ENCODE measurements at regions not wholly inside any gene's neighbourhood (a gene's known extent, or its start where the extent isn't known, plus 50 kb on each side); places are given as distances from the start of the nearest gene placed in this dataset.
A peak's percentile ranks its signal among the peaks of the same experiment; 100 is the strongest.
"Not testable (repeated sequence)": the region's sequence is repeated elsewhere in the genome, so short reads cannot be mapped to it uniquely, and the experiment has no call there.

DNA sequence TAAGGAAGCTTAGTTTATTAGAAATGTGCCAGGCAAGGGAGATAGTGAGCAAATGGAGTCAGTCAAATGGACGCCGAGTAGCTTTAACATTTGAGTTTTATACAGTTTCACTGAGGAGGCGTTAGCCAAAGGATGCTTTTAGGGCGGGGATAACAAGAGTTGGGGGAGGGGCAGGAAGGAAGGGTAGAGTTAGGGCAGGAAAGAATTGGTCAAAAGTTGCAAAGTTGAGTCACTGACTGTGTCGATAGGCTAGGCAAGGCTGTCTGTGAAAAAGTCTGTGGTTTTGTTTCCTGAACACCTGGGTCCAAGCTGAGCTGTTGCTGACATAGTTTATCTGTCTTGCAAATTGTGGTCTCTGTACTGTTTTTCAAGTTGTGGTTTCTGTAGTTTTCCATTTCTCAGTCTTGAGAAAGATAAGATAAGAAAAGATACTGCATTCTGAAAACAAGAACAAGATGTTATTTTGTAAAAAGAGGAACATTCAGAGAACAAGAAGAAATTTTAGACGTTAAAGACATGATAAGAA lies 62.6 kb upstream of the RESF1 start:
- no peak for TF ChIP-seq POLR2A (IDR thresholded peaks at IDR 0.05)
- 30 to 52% methylated on average over 2 to 6 of the region's 6 CpGs for WGBS, 2 donors (ENCODE audit: low coverage in 1 of 2)
- Histone ChIP-seq H3K36me3 (no peaks in the 10 kb centered on the region), H3K4me3 (no peak overlapping the region), H3K27me3 (no peaks in the 10 kb centered on the region), H3K9me3 (no peaks in the 10 kb centered on the region), H3K4me1 (no peaks in the 10 kb centered on the region), H3K27ac (no peak overlapping the region)
- ATAC-seq: peak; percentile 41

DNA sequence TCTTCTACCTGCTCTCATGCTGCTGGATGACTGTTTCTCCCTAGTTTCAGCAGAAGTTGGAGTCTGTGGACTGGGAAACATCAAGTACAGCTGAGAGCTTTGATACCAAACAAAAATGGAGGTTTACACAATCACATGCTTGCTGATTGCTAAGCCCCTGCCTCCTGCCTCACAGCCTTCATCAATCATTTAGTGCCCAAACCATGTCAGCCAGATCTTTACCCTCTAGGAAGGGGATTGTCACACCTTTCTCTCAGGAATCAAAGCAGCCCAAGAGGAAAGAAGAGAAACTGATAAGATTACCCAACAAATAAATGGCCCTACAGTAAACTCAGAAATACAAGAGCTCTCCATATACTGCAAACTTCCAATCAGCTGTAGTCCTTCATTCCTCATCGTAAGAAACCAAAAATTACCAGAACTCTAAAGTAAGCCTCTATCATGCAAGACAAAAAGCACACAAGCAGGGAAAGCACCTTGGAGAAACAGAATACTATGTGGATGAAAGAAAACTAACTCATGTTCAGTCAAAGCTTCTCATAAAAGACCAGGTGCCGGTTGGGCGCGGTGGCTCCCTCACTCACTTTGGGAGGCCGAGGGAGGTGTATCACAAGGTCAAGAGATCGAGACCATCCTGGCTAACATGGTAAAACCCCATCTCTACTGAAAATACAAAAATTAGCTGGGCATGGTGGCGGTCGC lies 63.6 kb upstream of the RESF1 start:
- H3K9me3 ChIP-seq: no peaks in the 10 kb centered on the region
- H3K36me3 ChIP-seq: no peaks in the 10 kb centered on the region
- H3K27ac ChIP-seq: no peak overlapping the region
- no peak for ATAC-seq
- no peaks in the 10 kb centered on the region for H3K4me1 ChIP-seq
- 96 to 100% methylated on average over 3 to 7 of the region's 8 CpGs for WGBS, 2 donors (ENCODE audit: low coverage in 1 of 2)
- H3K27me3 ChIP-seq: no peaks in the 10 kb centered on the region
- no peak overlapping the region for H3K4me3 ChIP-seq
- no peak for TF ChIP-seq EP300 (IDR thresholded peaks at IDR 0.05)
- no peak for TF ChIP-seq POLR2A (IDR thresholded peaks at IDR 0.05)
- TF ChIP-seq, protein P1, sequence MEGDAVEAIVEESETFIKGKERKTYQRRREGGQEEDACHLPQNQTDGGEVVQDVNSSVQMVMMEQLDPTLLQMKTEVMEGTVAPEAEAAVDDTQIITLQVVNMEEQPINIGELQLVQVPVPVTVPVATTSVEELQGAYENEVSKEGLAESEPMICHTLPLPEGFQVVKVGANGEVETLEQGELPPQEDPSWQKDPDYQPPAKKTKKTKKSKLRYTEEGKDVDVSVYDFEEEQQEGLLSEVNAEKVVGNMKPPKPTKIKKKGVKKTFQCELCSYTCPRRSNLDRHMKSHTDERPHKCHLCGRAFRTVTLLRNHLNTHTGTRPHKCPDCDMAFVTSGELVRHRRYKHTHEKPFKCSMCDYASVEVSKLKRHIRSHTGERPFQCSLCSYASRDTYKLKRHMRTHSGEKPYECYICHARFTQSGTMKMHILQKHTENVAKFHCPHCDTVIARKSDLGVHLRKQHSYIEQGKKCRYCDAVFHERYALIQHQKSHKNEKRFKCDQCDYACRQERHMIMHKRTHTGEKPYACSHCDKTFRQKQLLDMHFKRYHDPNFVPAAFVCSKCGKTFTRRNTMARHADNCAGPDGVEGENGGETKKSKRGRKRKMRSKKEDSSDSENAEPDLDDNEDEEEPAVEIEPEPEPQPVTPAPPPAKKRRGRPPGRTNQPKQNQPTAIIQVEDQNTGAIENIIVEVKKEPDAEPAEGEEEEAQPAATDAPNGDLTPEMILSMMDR (IDR thresholded peaks at IDR 0.05): no peak
- no peak for TF ChIP-seq POLR2AphosphoS5 (IDR thresholded peaks at IDR 0.05)

DNA sequence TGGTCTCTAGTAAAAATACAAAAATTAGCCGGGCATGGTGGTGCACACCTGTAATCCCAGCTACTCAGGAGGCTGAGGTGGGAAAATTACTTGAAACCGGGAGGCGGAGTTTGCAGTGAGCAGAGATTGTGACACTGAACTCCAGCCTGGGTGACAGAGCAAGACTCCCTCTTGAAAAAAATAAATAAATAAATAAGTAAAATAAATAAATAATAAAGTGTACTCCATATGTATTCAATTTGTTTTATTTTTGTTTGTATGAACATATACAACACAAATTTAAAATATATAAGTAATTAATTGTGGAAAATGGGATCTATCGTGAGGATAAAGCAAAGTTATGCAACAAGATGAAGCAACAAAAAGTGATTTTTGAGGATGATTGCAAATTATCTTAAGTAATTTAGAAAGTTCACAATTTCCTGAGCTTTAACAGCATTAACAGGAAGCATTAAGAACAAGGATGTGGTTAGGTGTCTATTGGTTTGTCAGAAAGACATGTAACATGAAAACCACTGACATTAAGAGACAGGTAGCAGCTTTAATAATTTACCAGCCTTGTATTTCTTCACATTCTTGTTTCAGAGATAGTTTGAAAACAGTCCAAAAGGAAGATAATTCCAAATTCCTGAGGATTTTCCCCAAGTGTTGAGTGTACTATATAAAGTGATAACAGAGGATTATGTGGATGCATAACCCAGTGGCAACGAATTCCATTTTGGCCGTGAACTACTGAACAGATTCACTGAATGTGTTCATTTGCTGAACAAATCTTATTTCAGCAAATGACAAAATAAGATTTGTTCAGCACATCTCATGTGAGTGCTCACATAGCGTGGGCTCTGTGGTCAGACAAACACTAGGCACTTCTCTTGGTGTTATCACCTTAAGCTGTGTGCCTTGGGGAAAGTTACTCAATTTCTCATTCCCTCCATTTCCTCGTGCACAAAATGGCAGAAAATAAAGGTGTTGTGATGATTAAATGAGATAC lies 68.6 kb upstream of the RESF1 start:
- Histone ChIP-seq H3K4me3 (no peak overlapping the region), H3K27ac (no peak overlapping the region), H3K9me3 (no peaks in the 10 kb centered on the region), H3K27me3 (no peaks in the 10 kb centered on the region), H3K4me1 (no peaks in the 10 kb centered on the region), H3K36me3 (no peaks in the 10 kb centered on the region)
- no peak for ATAC-seq
- 79 to 83% methylated on average over 7 to 8 of the region's 8 CpGs for WGBS, 2 donors (ENCODE audit: low coverage in 1 of 2)
- TF ChIP-seq POLR2A (IDR thresholded peaks at IDR 0.05): no peak

DNA sequence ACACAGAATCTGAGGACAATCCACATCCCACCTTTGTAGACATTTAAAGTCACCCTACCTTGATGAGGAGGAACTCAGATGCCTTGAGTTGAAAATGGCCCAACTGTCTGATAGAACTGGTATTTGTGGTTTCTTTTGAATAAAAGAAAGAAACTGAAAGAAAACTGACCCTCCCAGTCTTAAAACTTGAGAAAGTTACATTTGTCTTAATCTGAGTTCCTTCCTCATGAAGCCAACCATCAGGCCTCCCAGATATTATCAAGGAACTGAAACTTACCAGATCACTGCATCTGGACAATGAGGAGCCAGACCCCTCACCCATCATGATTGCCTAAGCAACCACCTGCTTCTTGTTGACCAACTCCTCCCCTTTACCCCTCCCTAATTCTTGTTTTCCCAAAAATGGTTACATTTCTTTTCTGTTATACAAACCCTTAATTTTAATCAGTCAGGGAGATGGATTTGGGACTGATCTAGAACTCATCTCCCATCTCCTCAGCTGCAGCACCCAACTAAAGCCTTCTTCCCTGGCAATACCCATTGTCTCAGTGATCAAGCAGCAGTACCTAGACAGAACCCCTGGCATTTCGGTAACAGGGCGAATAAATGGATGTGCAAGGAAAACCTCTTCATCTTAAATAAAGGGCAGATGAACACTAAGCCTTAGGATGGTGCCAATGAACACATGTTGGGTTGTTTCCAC lies 72.0 kb upstream of the RESF1 start:
- Histone ChIP-seq H3K36me3 (no peaks in the 10 kb centered on the region), H3K4me1 (no peaks in the 10 kb centered on the region), H3K4me3 (no peak overlapping the region), H3K27ac (no peak overlapping the region), H3K9me3 (no peaks in the 10 kb centered on the region), H3K27me3 (no peaks in the 10 kb centered on the region)
- 46 to 93% methylated on average over 2 of the region's 2 CpGs for WGBS, 2 donors (ENCODE audit: low coverage in 1 of 2)
- ATAC-seq: no peak
- TF ChIP-seq POLR2A (IDR thresholded peaks at IDR 0.05) (no peak), POLR2AphosphoS5 (IDR thresholded peaks at IDR 0.05) (no peak), EP300 (IDR thresholded peaks at IDR 0.05) (no peak)
- TF ChIP-seq, protein P1 (IDR thresholded peaks at IDR 0.05): no peak

DNA sequence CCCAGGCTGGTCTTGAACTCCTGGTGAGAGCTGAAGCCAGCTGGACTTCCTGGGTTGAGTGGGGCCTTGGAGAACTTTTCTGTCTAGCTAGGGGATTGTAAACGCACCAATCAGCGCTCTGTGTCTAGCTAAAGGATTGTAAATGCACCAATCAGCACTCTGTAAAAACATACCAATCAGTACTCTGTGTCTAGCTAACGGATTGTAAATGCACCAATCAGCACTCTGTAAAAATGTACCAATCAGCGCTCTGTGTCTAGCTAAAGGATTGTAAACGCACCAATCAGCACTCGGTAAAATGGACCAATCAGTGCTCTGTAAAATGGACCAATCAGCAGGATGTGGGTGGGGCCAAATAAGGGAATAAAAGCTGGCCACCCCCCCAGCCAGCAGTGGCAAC lies 76.5 kb upstream of the RESF1 start:
- not testable (repeated sequence) for H3K4me3 ChIP-seq, H3K9me3 ChIP-seq, H3K27me3 ChIP-seq, H3K36me3 ChIP-seq, H3K27ac ChIP-seq, H3K4me1 ChIP-seq, ATAC-seq
- WGBS, 2 donors (ENCODE audit: low coverage in 1 of 2): 79 to 100% methylated on average over 1 to 6 of the region's 6 CpGs

DNA sequence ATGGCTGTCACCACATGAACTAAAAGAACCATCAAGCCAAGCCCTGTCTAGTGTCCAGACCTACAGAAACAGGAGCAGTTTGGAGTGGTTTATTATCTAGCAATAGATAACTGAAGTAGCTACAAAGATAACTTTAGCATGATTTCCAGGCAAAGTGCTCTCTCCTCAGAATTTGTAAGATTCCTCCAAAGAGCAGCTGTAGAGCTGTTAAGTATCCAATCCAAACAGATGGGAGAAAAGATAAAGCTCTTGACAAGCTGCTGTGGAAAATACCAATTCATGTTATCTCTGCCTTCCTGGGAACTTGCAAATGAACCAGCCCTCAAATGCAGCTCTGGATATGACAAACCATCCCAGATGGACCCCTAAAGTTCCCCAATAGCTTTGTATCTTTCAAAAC lies 78.9 kb upstream of the RESF1 start:
- H3K36me3 ChIP-seq: no peaks in the 10 kb centered on the region
- no peaks in the 10 kb centered on the region for H3K9me3 ChIP-seq
- H3K27me3 ChIP-seq: no peaks in the 10 kb centered on the region
- no peaks in the 10 kb centered on the region for H3K4me1 ChIP-seq
- no peak overlapping the region for H3K4me3 ChIP-seq
- TF ChIP-seq EP300 (IDR thresholded peaks at IDR 0.05) (no peak), POLR2A (IDR thresholded peaks at IDR 0.05) (no peak)
- no peak for ATAC-seq
- H3K27ac ChIP-seq: no peak overlapping the region
